Left colon (tissue), 2 donors: ENCODE measurements at regions not wholly inside any gene's neighbourhood (a gene's known extent, or its start where the extent isn't known, plus 50 kb on each side); places are given as distances from the start of the nearest gene placed in this dataset.
A peak's percentile ranks its signal among the peaks of the same experiment; 100 is the strongest.

Experiments used
- ATAC-seq: fragments of 200-7000 bp; cut with Tn5 transposase; one replicate; pipeline ENCODE4 v1.9.1; 2020; ENCODE audit warnings: mild to moderate bottlenecking, moderate library complexity
- DNase-seq, 2 donors: peaks; one replicate each; pipeline ENCODE4 v3.0.0-alpha.2; 2020
- intact Hi-C, 2 donors: fragments of 100-400 bp; cut with DNase I in 1 of 2; cut with micrococcal nuclease in 1 of 2; formaldehyde crosslinking; loops; one replicate each; pipeline versions ENCODE4 v1.11.2 to v1.14.0; 2022; cut with DNase I, micrococcal nuclease
- donor health status: DM: no; HTN: no; CAD: no.
- donor health status: DM: yes; HTN: yes; CAD: no.

- ATAC-seq = peak; percentile 89
- intact Hi-C loops = no loop called here
- DNase-seq = peak; percentile 34 to 38
Observed at GRCh38 chrX:39174772-39175417, 373.6 kb downstream of the MID1IP1 start.

- peak; percentile 36 for ATAC-seq
- intact Hi-C loops = no loop called here
- no peak for DNase-seq
Observed at GRCh38 chrX:39175418-39176057, 374.3 kb downstream of the MID1IP1 start.

GRCh38 chrX:39176105-39176504, 374.8 kb downstream of the MID1IP1 start:
- intact Hi-C loops = no loop called here
- peak; percentile 28 for ATAC-seq
- DNase-seq = no peak

- DNase-seq = no peak
- no peak for ATAC-seq
- intact Hi-C loops = no loop called here
Observed at GRCh38 chrX:39189431-39189830, 388.2 kb downstream of the MID1IP1 start.

- no peak for ATAC-seq
- intact Hi-C loops = no loop called here
- no peak for DNase-seq
Observed at GRCh38 chrX:39194673-39195072, 393.4 kb downstream of the MID1IP1 start.

GRCh38 chrX:39195156-39195555, 393.9 kb downstream of the MID1IP1 start:
- ATAC-seq = peak; percentile 40
- intact Hi-C loops = no loop called here
- no peak for DNase-seq

- DNase-seq (no peak), ATAC-seq (peak; percentile 25)
- intact Hi-C loops = no loop called here
Observed at GRCh38 chrX:39196192-39197102, 395.2 kb downstream of the MID1IP1 start.

- ATAC-seq (peak; percentile 63), DNase-seq (no peak)
- intact Hi-C loops = no loop called here
Observed at GRCh38 chrX:39199429-39199828, 398.2 kb downstream of the MID1IP1 start.

- no peak for ATAC-seq
- DNase-seq = no peak
- intact Hi-C loops = no loop called here
Observed at GRCh38 chrX:39201305-39201990, 400.2 kb downstream of the MID1IP1 start.

- DNase-seq (no peak), ATAC-seq (no peak)
- intact Hi-C loops = no loop called here
Observed at GRCh38 chrX:39202641-39203040, 401.4 kb downstream of the MID1IP1 start.

GRCh38 chrX:39203427-39203826, 402.2 kb downstream of the MID1IP1 start:
- DNase-seq (no peak), ATAC-seq (peak; percentile 59)

GRCh38 chrX:39204353-39204752, 403.1 kb downstream of the MID1IP1 start:
- intact Hi-C loops = no loop called here
- ATAC-seq (peak; percentile 84), DNase-seq (no peak)

More at GRCh38 chrX:39203427-39203826, 402.2 kb downstream of the MID1IP1 start:
- intact Hi-C loops = no loop called here

- intact Hi-C loops = no loop called here
- DNase-seq (no peak), ATAC-seq (no peak)
Observed at GRCh38 chrX:39204945-39205344, 403.7 kb downstream of the MID1IP1 start.

GRCh38 chrX:39205467-39205866, 404.2 kb downstream of the MID1IP1 start:
- no peak for DNase-seq
- ATAC-seq = no peak
- intact Hi-C loops = no loop called here

GRCh38 chrX:39206399-39207145, 405.3 kb downstream of the MID1IP1 start:
- ATAC-seq = no peak
- no peak for DNase-seq
- intact Hi-C loops = no loop called here

GRCh38 chrX:39211501-39211900, 410.2 kb downstream of the MID1IP1 start:
- DNase-seq (no peak), ATAC-seq (no peak)
- intact Hi-C loops = no loop called here

GRCh38 chrX:39212456-39212855, 411.2 kb downstream of the MID1IP1 start:
- intact Hi-C loops = no loop called here
- no peak for ATAC-seq
- DNase-seq = no peak

- intact Hi-C loops = no loop called here
- no peak for DNase-seq
- no peak for ATAC-seq
Observed at GRCh38 chrX:39214387-39215126, 413.3 kb downstream of the MID1IP1 start.
